SK-N-DZ (cell line): ENCODE measurements at regions not wholly inside any gene's neighbourhood (a gene's known extent, or its start where the extent isn't known, plus 50 kb on each side); places are given as distances from the start of the nearest gene placed in this dataset.
A peak's percentile ranks its signal among the peaks of the same experiment; 100 is the strongest.

Experiments
- DNase-seq: peaks from one replicate; pipeline ENCODE4 v3.0.0-alpha.2; 2015; ENCODE audit warnings: low spot score

GRCh38 chr14:85235868-85236267 is 294.1 kb upstream of the FLRT2 start:
- DNase-seq, result no peak

- no peak for DNase-seq
Measured at GRCh38 chr14:85236296-85236695, 293.6 kb upstream of the FLRT2 start.

GRCh38 chr14:85239791-85240190 is 290.2 kb upstream of the FLRT2 start:
- no peak for DNase-seq

GRCh38 chr14:85241022-85241855 is 288.7 kb upstream of the FLRT2 start:
- no peak for DNase-seq

- DNase-seq, result no peak
Measured at GRCh38 chr14:85242666-85243065, 287.3 kb upstream of the FLRT2 start.

GRCh38 chr14:85243321-85243720 is 286.6 kb upstream of the FLRT2 start:
- DNase-seq, result no peak

- DNase-seq, result no peak
Measured at GRCh38 chr14:85247071-85247470, 282.9 kb upstream of the FLRT2 start.

GRCh38 chr14:85248881-85249635 is 280.9 kb upstream of the FLRT2 start:
- no peak for DNase-seq

GRCh38 chr14:85250414-85251189 is 279.3 kb upstream of the FLRT2 start:
- DNase-seq, result peak; percentile 34

GRCh38 chr14:85252011-85252410 is 277.9 kb upstream of the FLRT2 start:
- no peak for DNase-seq

- DNase-seq, result no peak
Measured at GRCh38 chr14:85254711-85255110, 275.2 kb upstream of the FLRT2 start.

GRCh38 chr14:85257287-85257686 is 272.7 kb upstream of the FLRT2 start:
- DNase-seq, result no peak

GRCh38 chr14:85263916-85264675 is 265.8 kb upstream of the FLRT2 start:
- no peak for DNase-seq

- DNase-seq, result no peak
Measured at GRCh38 chr14:85273099-85273677, 256.8 kb upstream of the FLRT2 start.

- DNase-seq, result no peak
Measured at GRCh38 chr14:85273952-85274351, 256.0 kb upstream of the FLRT2 start.

GRCh38 chr14:85276161-85276978 is 253.6 kb upstream of the FLRT2 start:
- DNase-seq, result no peak

- no peak for DNase-seq
Measured at GRCh38 chr14:85276979-85277228, 253.0 kb upstream of the FLRT2 start.

GRCh38 chr14:85279407-85279806 is 250.5 kb upstream of the FLRT2 start:
- no peak for DNase-seq

- DNase-seq, result no peak
Measured at GRCh38 chr14:85280074-85280473, 249.9 kb upstream of the FLRT2 start.

- DNase-seq, result peak; percentile 9
Measured at GRCh38 chr14:85281921-85282320, 248.0 kb upstream of the FLRT2 start.
